ENCODE measurements at regions not wholly inside any gene's neighbourhood (a gene's known extent, or its start where the extent isn't known, plus 50 kb on each side); places are given as distances from the start of the nearest gene placed in this dataset.

DNA sequence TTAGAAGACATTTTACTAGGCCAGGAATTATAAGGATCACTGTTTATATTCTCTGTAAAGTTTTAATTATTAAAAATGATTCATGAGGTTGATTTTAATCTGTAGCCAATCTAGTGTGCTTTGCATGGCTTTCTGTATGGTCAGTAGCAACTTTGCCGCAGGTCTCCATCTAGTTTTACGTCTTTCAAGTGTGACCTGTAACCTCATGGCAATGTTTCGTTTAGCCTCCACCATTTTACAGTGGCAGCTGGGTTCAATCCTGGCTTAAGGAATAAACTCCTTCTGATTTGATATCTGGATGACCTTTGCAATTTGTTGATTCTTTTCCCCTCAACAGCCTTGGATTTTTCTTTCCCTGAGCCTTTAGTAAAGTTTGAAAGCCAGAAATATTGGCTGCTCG lies 434.5 kb upstream of the CDH9 start:
- H3K27me3 ChIP-seq (ENCODE audit: control insufficient read depth, insufficient read depth, low read length) = no peaks in the 10 kb centered on the region
- H3K27ac ChIP-seq (ENCODE audit: low read depth, low read length) = no peak overlapping the region
- peaks cover 3% of the 10 kb centered on the region; the same call in 1 of the 2 replicates for H3K9me3 ChIP-seq (ENCODE audit: control insufficient read depth, insufficient read depth, low read length)
- POLR2A ChIA-PET = no interaction called here
- no peak for DNase-seq (ENCODE audit: low read depth, low spot score)
- CTCF ChIA-PET = no interaction called here
- TF ChIP-seq, protein P1, sequence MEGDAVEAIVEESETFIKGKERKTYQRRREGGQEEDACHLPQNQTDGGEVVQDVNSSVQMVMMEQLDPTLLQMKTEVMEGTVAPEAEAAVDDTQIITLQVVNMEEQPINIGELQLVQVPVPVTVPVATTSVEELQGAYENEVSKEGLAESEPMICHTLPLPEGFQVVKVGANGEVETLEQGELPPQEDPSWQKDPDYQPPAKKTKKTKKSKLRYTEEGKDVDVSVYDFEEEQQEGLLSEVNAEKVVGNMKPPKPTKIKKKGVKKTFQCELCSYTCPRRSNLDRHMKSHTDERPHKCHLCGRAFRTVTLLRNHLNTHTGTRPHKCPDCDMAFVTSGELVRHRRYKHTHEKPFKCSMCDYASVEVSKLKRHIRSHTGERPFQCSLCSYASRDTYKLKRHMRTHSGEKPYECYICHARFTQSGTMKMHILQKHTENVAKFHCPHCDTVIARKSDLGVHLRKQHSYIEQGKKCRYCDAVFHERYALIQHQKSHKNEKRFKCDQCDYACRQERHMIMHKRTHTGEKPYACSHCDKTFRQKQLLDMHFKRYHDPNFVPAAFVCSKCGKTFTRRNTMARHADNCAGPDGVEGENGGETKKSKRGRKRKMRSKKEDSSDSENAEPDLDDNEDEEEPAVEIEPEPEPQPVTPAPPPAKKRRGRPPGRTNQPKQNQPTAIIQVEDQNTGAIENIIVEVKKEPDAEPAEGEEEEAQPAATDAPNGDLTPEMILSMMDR (IDR thresholded peaks at IDR 0.05; ENCODE audit: low read depth, low read length) = no peak
- no peak overlapping the region; the same call in 1 of the 2 replicates for H3K4me3 ChIP-seq (ENCODE audit: low read depth, low read length)

DNA sequence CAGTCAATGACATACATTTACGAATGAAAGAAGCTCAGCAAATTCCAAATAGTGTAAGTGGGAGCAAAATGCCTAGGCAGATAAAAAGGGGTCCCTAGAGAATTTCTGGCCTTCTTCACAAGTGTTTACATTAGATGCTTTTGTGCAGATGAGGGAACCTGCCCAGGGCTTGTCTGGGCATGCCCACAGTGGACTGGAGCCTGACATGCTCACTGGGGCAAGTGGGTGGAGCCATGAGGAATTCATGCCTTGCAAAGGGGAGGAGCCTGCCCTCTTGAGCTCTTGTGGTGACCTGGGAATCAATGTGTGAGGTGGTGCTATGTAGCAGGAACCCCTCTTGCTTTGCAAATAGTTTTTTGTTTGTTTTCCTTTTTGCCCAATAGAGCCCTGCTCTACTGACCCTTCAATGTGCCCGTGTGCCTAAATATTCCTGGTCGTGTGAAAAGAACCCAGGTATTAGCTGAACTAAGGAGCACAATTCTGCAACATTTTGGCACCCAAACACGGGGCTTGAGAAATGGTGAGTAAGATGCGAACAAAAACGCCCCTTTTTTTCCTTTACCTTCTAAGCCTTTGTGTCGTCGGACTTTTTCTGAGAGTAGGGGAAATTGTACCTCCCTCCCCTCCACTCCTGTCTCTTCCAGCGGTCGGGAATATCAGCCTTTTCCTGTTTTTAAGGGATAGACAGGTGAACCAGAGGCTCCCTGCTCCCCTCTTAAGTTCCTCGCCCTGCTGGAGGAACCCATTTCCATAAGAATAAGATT lies 433.8 kb upstream of the CDH9 start:
- TF ChIP-seq, protein P1 (IDR thresholded peaks at IDR 0.05; ENCODE audit: low read depth, low read length) = no peak
- Histone ChIP-seq H3K4me3 (ENCODE audit: low read depth, low read length) (no peak overlapping the region), H3K9me3 (ENCODE audit: control insufficient read depth, insufficient read depth, low read length) (peaks cover 3% of the 10 kb centered on the region; the same call in 1 of the 2 replicates), H3K27ac (ENCODE audit: low read depth, low read length) (no peak overlapping the region), H3K27me3 (ENCODE audit: control insufficient read depth, insufficient read depth, low read length) (no peaks in the 10 kb centered on the region)
- CTCF ChIA-PET = no interaction called here
- POLR2A ChIA-PET = no interaction called here
- no peak for DNase-seq (ENCODE audit: low read depth, low spot score)

DNA sequence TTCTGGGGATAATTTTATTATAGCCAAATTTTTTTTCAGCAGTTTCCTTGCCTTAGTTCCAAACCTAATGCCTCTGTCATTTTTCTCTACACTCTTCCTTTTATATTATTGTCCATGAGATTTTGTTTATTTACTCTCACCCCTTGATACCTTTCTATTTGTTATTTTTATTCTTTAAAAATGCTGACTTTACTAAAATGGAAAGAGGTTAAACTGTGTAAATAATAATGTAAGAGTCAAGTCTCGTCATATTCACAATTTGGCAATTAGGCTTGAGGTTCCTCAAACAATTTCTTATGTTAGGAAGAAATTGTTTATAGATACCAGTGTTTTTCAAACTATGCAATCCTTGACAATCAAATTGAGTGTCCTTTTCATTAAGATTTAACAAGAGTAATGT lies 428.6 kb upstream of the CDH9 start:
- H3K9me3 ChIP-seq (ENCODE audit: control insufficient read depth, insufficient read depth, low read length) = peaks cover 4% of the 10 kb centered on the region; the same call in 1 of the 2 replicates
- ChIA-PET POLR2A (no interaction called here), CTCF (no interaction called here)
- H3K4me3 ChIP-seq (ENCODE audit: low read depth, low read length) = no peak overlapping the region
- no peak for DNase-seq (ENCODE audit: low read depth, low spot score)
- H3K27ac ChIP-seq (ENCODE audit: low read depth, low read length) = no peak overlapping the region
- TF ChIP-seq, protein P1 (IDR thresholded peaks at IDR 0.05; ENCODE audit: low read depth, low read length) = no peak
- no peaks in the 10 kb centered on the region for H3K27me3 ChIP-seq (ENCODE audit: control insufficient read depth, insufficient read depth, low read length)

DNA sequence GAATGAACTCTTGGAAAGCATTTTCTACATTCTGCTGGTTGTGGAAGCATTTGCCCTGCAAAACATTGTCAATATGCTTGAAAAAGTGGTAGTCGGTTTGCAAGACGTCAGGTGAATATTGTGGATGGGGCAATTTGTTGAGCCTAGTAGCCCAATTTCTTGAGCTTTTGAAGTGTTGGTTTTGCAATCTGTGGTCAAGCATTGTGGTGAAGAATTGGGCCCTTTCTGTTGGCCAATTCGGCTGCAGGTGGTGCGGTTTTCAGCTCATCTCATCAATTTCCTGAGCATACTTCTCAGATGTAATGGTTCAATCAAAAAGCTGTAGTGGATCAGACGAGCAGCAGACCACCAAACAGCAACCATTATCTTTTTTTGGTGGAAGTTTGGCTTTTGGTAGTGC lies 426.8 kb upstream of the CDH9 start:
- H3K4me3 ChIP-seq (ENCODE audit: low read depth, low read length) = no peak overlapping the region
- TF ChIP-seq, protein P1 (IDR thresholded peaks at IDR 0.05; ENCODE audit: low read depth, low read length) = no peak
- H3K27me3 ChIP-seq (ENCODE audit: control insufficient read depth, insufficient read depth, low read length) = no peaks in the 10 kb centered on the region
- H3K9me3 ChIP-seq (ENCODE audit: control insufficient read depth, insufficient read depth, low read length) = peaks cover 4% of the 10 kb centered on the region; the same call in 1 of the 2 replicates
- CTCF ChIA-PET = no interaction called here
- no peak overlapping the region for H3K27ac ChIP-seq (ENCODE audit: low read depth, low read length)
- no peak for DNase-seq (ENCODE audit: low read depth, low spot score)
- POLR2A ChIA-PET = no interaction called here

DNA sequence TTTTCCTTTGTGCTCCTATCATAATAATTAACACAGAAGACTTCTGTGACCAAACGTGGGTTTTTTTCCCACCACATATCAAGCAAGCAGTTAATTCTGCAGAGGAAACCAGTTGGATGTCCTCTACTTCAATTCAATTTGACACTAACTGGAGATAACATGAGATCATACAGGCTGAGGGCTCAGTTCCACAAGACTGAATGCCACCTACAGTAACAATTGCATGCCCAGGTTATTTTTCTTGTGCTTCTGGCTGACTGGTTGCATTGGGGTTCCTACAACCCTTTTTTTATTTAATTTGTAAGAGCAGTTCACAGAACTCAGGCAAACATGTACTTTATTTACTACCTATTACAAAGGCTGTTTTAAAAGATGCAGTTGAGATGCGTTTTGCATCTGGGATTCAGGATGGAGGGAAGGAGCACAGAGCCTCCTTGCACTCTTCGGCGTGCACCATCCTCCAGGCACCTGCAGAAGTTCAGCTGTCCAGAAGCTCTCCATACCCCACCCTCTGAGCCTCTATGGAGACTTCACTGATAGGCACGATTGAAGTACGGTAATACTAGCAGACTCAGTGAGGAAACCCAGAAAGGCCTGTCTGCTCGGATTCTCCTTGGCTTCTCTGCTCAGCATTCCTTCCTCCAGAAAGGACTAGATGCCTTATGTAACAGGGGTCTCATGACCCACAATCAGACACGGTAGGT lies 425.2 kb upstream of the CDH9 start:
- H3K9me3 ChIP-seq (ENCODE audit: control insufficient read depth, insufficient read depth, low read length) = peaks cover 4% of the 10 kb centered on the region; the same call in 1 of the 2 replicates
- TF ChIP-seq, protein P1 (IDR thresholded peaks at IDR 0.05; ENCODE audit: low read depth, low read length) = no peak
- no peak for DNase-seq (ENCODE audit: low read depth, low spot score)
- CTCF ChIA-PET = no interaction called here
- H3K4me3 ChIP-seq (ENCODE audit: low read depth, low read length) = no peak overlapping the region
- H3K27ac ChIP-seq (ENCODE audit: low read depth, low read length) = no peak overlapping the region
- no peaks in the 10 kb centered on the region for H3K27me3 ChIP-seq (ENCODE audit: control insufficient read depth, insufficient read depth, low read length)
- POLR2A ChIA-PET = no interaction called here
